Renal cortex interstitium (tissue), 11 donors: ENCODE measurements at regions not wholly inside any gene's neighbourhood (a gene's known extent, or its start where the extent isn't known, plus 50 kb on each side); places are given as distances from the start of the nearest gene placed in this dataset.

Experiments used
- DNase-seq, 11 donors: peaks; one replicate each; pipeline ENCODE4 v3.0.0-alpha.2; 2013; ENCODE audit warnings: low read depth in 9 of 11, low spot score in 4 of 11; ENCODE audit errors: extremely low read depth in 1 of 11

- no peak for DNase-seq
These were observed 459.5 kb upstream of the GOT2 start for GRCh38 chr16:59193637-59194036.

GRCh38 chr16:59192551-59193199 is 458.6 kb upstream of the GOT2 start:
- no peak for DNase-seq

- no peak for DNase-seq
These were observed 456.6 kb upstream of the GOT2 start for GRCh38 chr16:59190731-59191130.

- no peak for DNase-seq
These were observed 453.9 kb upstream of the GOT2 start for GRCh38 chr16:59188029-59188428.

- no peak for DNase-seq
These were observed 447.8 kb upstream of the GOT2 start for GRCh38 chr16:59181821-59182420.

- no peak for DNase-seq
These were observed 446.0 kb upstream of the GOT2 start for GRCh38 chr16:59180083-59180476.

GRCh38 chr16:59179446-59180082 is 445.4 kb upstream of the GOT2 start:
- no peak for DNase-seq

- no peak for DNase-seq
These were observed 439.3 kb upstream of the GOT2 start for GRCh38 chr16:59173408-59173831.

- no peak for DNase-seq
These were observed 436.1 kb upstream of the GOT2 start for GRCh38 chr16:59170099-59170712.

GRCh38 chr16:59169168-59169567 is 435.1 kb upstream of the GOT2 start:
- no peak for DNase-seq

- peak in 10 of 11 donors; percentile 13 to 37 (median 22) for DNase-seq
These were observed 434.5 kb upstream of the GOT2 start for GRCh38 chr16:59168461-59169114.

GRCh38 chr16:59164461-59164860 is 430.3 kb upstream of the GOT2 start:
- DNase-seq: peak in 8 of 11 donors; percentile 11 to 39 (median 18)

GRCh38 chr16:59163371-59164055 is 429.4 kb upstream of the GOT2 start:
- DNase-seq: no peak

- no peak for DNase-seq
These were observed 427.6 kb upstream of the GOT2 start for GRCh38 chr16:59161679-59162078.

GRCh38 chr16:59154295-59154694 is 420.2 kb upstream of the GOT2 start:
- DNase-seq: no peak

GRCh38 chr16:59148769-59149155 is 414.6 kb upstream of the GOT2 start:
- DNase-seq: no peak

GRCh38 chr16:59148056-59148768 is 414.1 kb upstream of the GOT2 start:
- no peak for DNase-seq

- DNase-seq: no peak
These were observed 412.0 kb upstream of the GOT2 start for GRCh38 chr16:59146140-59146539.

GRCh38 chr16:59144841-59145240 is 410.7 kb upstream of the GOT2 start:
- no peak for DNase-seq
